SK-N-SH (cell line): ENCODE measurements at regions not wholly inside any gene's neighbourhood (a gene's known extent, or its start where the extent isn't known, plus 50 kb on each side); places are given as distances from the start of the nearest gene placed in this dataset.

Experiments
- FOSL2 ChIP-seq: IDR thresholded peaks from 2 replicates; pipeline ENCODE4 v1.4.0; 2012; ENCODE audit warnings: low read depth, mild to moderate bottlenecking, moderate library complexity, borderline replicate concordance
- IRF3 ChIP-seq: fragments of 150-350 bp; IDR thresholded peaks from 2 replicates; pipeline ENCODE4 v1.6.1; 2016; ENCODE audit warnings: mild to moderate bottlenecking, low read depth, low read length
- MAX ChIP-seq: IDR thresholded peaks from 2 replicates; pipeline ENCODE4 v1.4.0; 2012; ENCODE audit warnings: low read depth
- REST ChIP-seq: IDR thresholded peaks from 2 replicates; pipeline ENCODE4 v1.6.1; 2012; ENCODE audit warnings: mild to moderate bottlenecking, low read depth, low read length, moderate library complexity
- SIN3A ChIP-seq: IDR thresholded peaks from 2 replicates; pipeline ENCODE4 v1.6.1; 2012; ENCODE audit warnings: low read depth, mild to moderate bottlenecking, low read length, moderate library complexity, borderline replicate concordance
- YY1 ChIP-seq: IDR thresholded peaks from 2 replicates; pipeline ENCODE4 v1.4.0; 2012; ENCODE audit warnings: low read depth, mild to moderate bottlenecking
- ZBTB33 ChIP-seq: IDR thresholded peaks from 2 replicates; pipeline ENCODE4 v1.4.0; 2012; ENCODE audit warnings: low read depth, borderline replicate concordance

- TF ChIP-seq MAX (no peak), FOSL2 (no peak), REST (no peak), ZBTB33 (no peak), YY1 (no peak), SIN3A (no peak), IRF3 (no peak)
Observed at GRCh38 chr7:130875901-130876300, 141.9 kb upstream of the KLF14 start.
